Adrenal gland (tissue), 5 donors: ENCODE measurements at regions not wholly inside any gene's neighbourhood (a gene's known extent, or its start where the extent isn't known, plus 50 kb on each side); places are given as distances from the start of the nearest gene placed in this dataset.

Experiments used
- POLR2A ChIP-seq, 2 donors: fragments of 450-650 bp; IDR thresholded peaks; one replicate each; pipeline ENCODE4 v1.6.1; 2017; ENCODE audit warnings: antibody characterized with exemption in 2 of 2, mild to moderate bottlenecking in 2 of 2, moderate library complexity in 1 of 2
- TF ChIP-seq, protein P1 (sequence below), 6 experiments: fragments of 450-650 bp in 4 of 6; fragments of 200-600 bp in 2 of 6; sonication (generic) in 1 of 6; IDR thresholded peaks; 1 replicate in 5 of 6; 2 replicates in 1 of 6; pipeline versions ENCODE4 v1.5.1 to v1.8.0; 2016 to 2021; ENCODE audit warnings: antibody characterized with exemption in 6 of 6, mild to moderate bottlenecking in 2 of 6, moderate library complexity in 1 of 6
- donor health status: DM: no; HTN: no; CAD: no.

DNA sequence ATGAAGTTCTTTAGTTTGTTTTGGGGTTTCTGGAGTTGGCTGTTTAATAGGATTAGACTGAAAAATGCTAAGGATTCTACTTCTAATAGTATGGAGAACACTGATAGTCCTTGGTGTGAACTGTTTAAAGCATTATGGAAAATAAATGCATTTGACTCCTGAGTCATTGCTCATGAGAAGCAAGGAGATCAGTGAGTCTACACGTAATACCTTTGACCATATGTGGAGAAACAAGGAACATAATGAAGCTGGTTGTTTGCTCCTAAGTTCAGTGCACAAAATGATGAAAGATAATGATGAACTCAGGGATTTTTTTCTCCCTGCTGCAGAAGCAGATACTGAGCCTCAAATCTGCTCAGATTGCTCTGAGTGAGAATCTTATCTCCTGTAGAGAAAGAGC is 158.9 kb upstream of the COL11A1 start:
- TF ChIP-seq POLR2A (IDR thresholded peaks at IDR 0.05): no peak
- TF ChIP-seq, protein P1, sequence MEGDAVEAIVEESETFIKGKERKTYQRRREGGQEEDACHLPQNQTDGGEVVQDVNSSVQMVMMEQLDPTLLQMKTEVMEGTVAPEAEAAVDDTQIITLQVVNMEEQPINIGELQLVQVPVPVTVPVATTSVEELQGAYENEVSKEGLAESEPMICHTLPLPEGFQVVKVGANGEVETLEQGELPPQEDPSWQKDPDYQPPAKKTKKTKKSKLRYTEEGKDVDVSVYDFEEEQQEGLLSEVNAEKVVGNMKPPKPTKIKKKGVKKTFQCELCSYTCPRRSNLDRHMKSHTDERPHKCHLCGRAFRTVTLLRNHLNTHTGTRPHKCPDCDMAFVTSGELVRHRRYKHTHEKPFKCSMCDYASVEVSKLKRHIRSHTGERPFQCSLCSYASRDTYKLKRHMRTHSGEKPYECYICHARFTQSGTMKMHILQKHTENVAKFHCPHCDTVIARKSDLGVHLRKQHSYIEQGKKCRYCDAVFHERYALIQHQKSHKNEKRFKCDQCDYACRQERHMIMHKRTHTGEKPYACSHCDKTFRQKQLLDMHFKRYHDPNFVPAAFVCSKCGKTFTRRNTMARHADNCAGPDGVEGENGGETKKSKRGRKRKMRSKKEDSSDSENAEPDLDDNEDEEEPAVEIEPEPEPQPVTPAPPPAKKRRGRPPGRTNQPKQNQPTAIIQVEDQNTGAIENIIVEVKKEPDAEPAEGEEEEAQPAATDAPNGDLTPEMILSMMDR (IDR thresholded peaks at IDR 0.05): no peak
